Pons (tissue), 1 donor: ENCODE measurements at regions not wholly inside any gene's neighbourhood (a gene's known extent, or its start where the extent isn't known, plus 50 kb on each side); places are given as distances from the start of the nearest gene placed in this dataset.

Experiments
- DNase-seq: peaks from one replicate; pipeline ENCODE4 v3.0.0-alpha.2; 2016; ENCODE audit warnings: low spot score

DNA sequence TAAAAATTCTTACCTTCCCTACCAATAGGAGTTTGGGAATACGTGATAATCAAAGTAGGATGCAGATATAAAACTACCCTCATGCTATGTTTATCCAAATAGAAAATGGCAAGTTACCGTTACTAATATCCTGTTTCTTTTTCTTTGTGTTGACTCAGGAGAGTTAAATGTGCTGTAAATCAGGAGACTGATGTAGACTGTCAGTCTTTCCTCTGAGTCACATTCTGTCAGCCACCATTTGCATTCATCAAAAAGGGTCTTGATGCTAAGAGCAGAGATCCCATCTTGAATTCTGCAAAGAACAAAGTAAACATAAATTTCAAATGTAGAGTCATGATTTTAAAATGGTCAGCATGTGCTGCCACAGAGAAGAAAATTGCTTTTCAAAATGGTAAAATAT is 712.8 kb downstream of the SOCS6 start:
- no peak for DNase-seq

DNA sequence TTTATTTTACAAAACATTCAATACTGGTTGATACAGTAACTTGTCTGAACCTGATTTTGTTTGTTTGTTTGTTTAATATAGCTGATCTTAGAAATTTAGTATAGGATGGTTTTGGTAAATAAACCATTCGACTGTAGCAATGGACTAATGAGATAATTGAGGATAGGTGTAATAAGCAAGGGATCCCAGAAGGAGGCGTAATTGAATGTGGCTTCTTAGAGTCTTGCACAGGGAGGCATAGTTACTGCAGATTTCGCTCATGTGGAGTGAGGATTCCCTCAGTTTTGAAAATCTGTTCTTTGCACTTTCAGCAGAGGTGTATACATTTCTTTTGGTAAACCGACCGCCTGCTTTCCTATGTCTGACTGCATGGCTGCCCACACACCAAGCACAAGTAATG is 709.6 kb downstream of the SOCS6 start:
- DNase-seq, result no peak

- no peak for DNase-seq
Measured at GRCh38 chr18:70994116-70994515, 705.3 kb downstream of the SOCS6 start.

- no peak for DNase-seq
Measured at GRCh38 chr18:70991577-70991976, 702.7 kb downstream of the SOCS6 start.

DNA sequence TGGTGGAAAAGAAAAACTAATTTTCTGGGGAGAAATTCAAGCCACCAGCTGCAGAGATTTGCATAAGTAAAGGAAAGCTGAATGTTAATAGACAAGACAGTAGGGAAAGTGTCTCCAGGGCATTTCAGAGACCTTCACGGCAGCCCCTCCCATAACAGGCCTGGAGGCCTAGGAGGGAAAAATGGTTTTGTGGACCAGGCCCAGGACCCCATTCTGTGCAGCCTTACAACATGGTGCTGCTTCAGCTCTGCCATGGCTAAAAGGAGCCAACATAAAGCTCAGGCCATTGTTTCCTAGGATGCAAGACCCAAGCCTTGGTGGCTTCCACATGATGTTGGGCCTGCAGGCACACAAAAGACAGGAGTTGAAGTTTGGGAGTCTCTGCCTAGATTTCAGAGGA is 697.1 kb downstream of the SOCS6 start:
- DNase-seq, result no peak

DNA sequence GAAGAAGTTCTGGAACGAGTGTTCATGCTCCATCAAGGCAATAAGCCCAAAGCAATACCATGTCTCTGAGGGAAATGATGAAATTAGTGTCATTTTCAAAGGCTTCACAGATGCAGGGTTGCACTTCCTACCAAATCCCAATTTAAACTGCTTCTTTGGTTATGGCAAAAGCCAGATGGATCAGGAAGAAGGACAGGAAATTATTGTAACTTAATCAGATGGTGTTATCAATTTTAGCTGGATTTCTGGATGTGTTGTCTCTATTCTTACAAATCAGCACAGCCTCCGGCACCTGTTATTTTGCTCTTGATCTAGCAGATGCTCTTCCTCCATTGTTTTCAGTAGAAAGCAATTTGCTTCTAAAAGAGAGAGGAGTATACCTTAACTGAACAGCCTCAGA is 693.4 kb downstream of the SOCS6 start:
- no peak for DNase-seq

- no peak for DNase-seq
Measured at GRCh38 chr18:70981400-70982140, 692.7 kb downstream of the SOCS6 start.

DNA sequence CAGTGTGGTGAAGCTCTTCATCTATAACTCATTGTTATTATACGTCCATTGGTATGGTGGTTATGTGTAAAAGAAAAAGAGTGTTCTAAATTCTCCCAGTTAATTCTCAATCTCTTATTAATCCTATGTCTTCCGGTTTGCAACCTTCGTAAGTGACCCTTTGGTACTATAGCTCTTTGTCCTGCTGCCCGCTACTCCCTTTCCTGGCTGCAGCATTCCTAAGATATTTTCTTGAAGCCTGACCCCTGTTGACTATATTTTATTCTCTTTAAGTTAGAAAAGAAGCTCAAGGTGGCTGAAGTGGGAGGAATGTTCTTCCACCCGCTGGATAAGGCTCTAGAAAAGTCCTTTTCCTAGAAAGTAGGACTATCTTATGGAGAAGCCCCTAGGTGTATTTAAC is 684.8 kb downstream of the SOCS6 start:
- no peak for DNase-seq

DNA sequence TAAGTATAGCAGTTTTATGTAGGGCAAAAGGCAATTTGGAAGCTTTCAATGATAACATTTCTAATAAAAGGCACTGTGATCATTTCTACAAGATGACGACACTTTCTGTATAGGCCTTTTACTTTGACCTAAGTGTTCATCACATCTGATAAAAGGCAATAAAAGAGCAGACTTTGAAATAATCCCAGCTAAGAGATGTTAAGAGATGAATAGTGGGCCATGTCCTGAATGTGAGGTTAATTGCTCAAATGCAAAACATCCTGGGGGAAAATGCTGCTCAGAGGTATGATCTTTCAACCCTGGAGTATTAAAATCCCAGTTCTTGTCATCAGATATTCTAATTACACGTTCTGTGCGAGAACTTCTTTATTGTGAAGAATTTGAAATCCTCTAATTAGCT is 677.6 kb downstream of the SOCS6 start:
- DNase-seq, result no peak

DNA sequence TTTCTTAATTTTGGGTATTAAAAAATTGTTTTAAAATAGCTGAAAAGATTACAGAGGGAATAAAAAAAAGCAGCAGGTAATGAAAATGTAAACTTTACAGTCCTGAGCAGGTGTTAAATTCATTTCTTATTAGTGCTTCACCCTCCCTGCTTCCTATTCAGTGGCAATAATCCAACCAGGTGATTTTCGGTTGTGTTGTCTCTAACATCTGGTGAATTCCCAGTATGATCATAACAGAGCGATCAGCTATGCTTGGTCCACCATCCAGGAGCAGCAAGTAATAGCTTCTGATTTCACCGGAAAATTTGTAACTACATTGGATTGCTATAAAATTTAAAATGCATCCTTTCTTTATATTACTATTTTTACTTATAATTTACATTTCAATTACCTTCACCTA is 673.1 kb downstream of the SOCS6 start:
- DNase-seq, result no peak

GRCh38 chr18:70956554-70956953 is 667.7 kb downstream of the SOCS6 start:
- DNase-seq, result no peak

DNA sequence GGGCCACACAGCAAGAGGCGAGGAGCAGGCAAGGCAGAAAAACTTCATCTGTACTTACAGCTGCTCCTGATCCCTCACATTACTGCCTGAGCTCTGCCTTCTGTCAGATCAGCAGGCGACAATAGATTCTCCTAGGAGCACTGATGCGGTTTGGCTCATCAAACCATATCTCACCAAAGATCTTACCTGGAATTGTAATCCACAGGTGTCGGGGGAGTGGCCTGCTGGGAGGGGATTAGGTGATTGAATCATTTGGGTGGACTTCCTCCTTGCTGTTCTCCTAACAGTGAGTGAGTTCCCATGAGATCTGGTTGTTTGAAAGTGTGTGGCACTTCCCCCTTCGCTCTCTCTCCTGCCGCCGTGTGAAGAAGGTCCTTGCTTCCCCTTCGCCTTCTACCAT is 647.3 kb downstream of the SOCS6 start:
- no peak for DNase-seq

DNA sequence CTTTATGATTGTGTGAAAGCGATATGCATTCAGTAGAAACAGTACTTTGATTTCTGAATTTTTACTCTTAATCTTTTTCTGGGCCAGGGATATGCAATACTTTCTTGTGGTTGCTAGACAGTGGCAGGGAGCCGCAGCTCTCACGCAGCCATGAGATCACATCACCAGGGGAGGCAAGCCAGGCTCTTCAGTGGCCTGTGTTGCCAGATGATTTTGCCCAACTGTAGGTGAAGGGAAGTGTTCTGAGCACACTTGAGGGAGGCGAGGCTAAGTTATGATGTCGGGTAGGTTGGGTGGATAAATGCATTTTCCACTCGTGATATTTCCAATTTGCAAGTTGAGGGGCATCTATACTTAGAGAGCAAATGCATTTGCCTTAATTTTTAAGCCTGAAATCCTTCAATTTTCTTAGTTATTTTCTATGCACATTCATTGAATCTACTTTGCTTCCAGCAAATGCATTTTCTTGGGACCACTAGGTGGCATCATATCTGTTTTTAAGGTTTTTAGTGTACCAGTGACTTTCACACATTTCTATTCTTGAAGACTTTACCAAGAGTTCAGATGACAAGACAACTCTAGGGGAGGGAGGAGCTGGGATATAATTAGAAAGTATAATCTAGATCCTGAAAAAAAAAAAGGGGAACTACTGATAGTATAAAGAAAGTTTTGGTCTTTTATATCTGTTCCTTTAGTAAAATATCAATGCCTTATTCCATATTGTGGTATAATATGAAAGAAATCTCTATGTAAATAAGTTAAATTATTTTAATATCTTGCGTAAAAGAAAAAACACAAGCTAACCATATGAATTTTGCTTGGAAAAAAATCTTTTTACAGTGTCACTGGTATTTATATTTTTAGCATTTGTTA is 643.3 kb downstream of the SOCS6 start:
- peak; percentile 59 for DNase-seq

- DNase-seq, result no peak
Measured at GRCh38 chr18:70920840-70921374, 632.1 kb downstream of the SOCS6 start.

GRCh38 chr18:70907673-70908072 is 618.8 kb downstream of the SOCS6 start:
- peak; percentile 45 for DNase-seq

DNA sequence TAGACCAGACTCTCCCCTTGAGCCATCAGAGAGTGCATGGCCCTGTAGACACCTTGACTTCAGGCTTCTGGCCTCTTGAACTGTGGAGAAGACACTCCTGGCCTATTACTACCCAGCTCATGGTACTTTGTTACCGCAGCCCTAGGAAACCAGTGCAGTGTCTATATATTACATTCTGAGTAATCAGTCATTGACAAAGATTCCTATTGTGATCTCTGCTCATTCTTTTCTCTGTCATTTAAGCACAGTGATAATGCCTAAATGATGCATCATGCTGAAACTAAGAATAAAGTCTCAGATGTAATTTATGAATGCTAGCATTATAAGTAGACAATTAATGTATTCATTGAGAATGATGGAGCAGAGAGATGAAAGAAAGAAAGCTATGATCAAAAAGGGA is 603.5 kb downstream of the SOCS6 start:
- no peak for DNase-seq

GRCh38 chr18:70870292-70870691 is 581.4 kb downstream of the SOCS6 start:
- DNase-seq, result no peak

- DNase-seq, result no peak
Measured at GRCh38 chr18:70848329-70848728, 559.5 kb downstream of the SOCS6 start.

DNA sequence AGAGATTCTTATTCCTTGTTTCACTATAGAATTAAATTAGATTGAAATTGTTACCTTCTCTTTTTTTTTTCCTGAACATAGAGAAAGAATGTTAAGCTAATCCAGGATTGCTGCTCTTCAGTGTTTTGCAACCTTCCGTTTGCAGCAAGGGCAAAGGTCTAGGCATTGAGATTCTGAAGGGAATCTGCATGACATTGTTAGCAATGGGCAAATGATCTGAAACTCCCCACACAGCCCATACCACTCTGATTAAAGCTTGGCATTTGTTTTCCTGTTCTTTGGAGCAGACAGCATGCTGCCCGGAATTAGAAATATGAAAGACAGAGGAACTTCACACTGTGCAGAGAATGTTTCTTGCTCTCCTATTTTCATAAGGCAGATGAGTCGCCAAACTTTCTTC is 551.8 kb downstream of the SOCS6 start:
- no peak for DNase-seq

DNA sequence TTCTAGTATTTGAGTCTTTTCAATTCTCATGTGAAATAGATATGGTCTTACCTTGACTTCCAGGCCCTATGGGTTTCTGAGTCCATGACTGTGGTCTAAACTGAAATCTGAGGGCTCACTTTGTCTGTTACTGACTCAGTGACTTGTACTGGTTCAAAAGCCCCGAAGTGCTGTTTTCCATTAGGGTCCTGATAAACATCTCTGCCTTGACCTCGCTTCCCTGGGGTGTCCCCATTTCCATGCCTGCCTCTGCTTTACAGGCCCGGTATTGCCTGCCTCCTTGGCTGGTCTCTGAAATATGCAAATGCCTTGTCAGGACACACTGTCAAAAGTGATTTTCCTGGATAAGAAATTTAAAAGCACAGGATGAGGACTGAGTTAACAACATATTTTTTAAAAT is 538.8 kb downstream of the SOCS6 start:
- DNase-seq, result no peak

DNA sequence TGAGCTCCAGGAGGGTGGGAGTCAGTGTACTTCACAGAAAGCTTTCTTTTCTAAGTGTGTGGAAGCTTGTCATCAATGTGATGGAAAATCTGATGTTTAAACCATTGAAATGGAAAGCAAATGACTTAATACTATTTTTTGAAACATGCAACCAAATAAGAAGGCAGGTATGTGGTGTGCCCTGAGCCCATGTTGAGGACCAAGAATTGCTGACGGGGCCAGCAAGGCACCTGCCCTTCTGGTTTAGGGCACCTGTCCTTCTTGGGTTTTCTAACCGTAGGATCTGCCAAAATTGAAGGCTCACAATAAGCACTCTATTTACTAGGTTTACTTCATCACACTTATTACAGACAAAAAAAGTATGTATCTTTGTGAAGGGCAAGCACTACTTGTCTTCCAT is 537.7 kb downstream of the SOCS6 start:
- DNase-seq, result no peak

GRCh38 chr18:70822691-70823090 is 533.8 kb downstream of the SOCS6 start:
- no peak for DNase-seq

DNA sequence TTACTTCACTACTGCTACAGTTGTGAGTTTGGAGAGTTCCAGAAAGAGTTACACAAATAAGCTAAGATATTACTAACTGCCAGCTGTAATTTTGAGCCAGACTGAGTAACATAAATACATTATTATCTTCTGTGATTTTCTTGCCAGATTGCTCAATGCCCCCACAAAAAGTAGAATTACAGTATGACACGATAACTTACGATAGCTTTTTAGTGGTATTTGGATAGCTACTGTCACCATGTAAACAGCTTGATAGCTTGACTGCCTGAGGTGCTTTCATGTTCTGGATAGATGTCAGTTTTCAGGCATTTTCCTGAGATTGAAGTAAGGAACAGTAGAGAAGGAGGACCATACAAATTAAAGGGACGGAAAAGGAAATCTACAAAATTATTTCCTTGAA is 533.3 kb downstream of the SOCS6 start:
- no peak for DNase-seq
